Rectal smooth muscle tissue (tissue), 1 donor: ENCODE measurements at regions not wholly inside any gene's neighbourhood (a gene's known extent, or its start where the extent isn't known, plus 50 kb on each side); places are given as distances from the start of the nearest gene placed in this dataset.
"Not testable (repeated sequence)": the region's sequence is repeated elsewhere in the genome, so short reads cannot be mapped to it uniquely, and the experiment has no call there.

Source experiments
- H3K27ac ChIP-seq: one replicate; pipeline ENCODE4 v1.7.0; 2013; ENCODE audit warnings: low read depth, low read length, inconsistent platforms
- H3K27me3 ChIP-seq: one replicate; pipeline ENCODE4 v1.7.0; 2013; ENCODE audit warnings: low read length; ENCODE audit not compliant: control insufficient read depth, insufficient read depth
- H3K36me3 ChIP-seq: one replicate; pipeline ENCODE4 v1.7.0; 2013; ENCODE audit warnings: low read length; ENCODE audit not compliant: control insufficient read depth, insufficient read depth
- H3K4me1 ChIP-seq: one replicate; pipeline ENCODE4 v1.7.0; 2013; ENCODE audit warnings: low read length; ENCODE audit not compliant: control insufficient read depth, insufficient read depth
- H3K4me3 ChIP-seq: one replicate; pipeline ENCODE4 v1.7.0; 2013; ENCODE audit warnings: low read length
- H3K9ac ChIP-seq: one replicate; pipeline ENCODE4 v1.7.0; 2013; ENCODE audit warnings: low read length

DNA sequence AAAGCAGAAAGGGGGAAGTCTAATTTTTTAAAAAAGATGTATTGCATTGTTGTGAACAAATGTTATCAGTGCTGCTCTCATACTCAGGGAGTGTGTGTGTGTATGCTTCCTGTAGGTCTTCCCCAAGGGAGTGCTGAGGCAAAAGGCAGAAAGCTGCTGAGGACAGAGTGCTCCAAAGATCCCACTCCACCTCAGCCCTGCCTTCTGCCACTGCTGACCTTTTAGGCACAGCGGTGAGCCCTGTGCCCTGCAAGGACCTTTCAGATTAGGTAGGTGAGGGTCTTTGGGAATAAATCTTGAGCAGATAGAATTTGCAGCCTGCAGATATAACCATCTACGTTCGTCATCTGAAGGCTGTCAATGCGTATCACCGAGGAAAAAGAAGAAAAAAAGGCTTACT lies 756.4 kb upstream of the MMS22L start:
- Histone ChIP-seq H3K4me1 (no peaks in the 10 kb centered on the region), H3K36me3 (no peaks in the 10 kb centered on the region), H3K4me3 (no peak overlapping the region), H3K27ac (no peak overlapping the region), H3K9ac (no peak overlapping the region), H3K27me3 (no peaks in the 10 kb centered on the region)

GRCh38 chr6:98039904-98040607 lies 757.0 kb upstream of the MMS22L start:
- no peaks in the 10 kb centered on the region for H3K4me1 ChIP-seq
- H3K27ac ChIP-seq, result no peak overlapping the region
- no peaks in the 10 kb centered on the region for H3K27me3 ChIP-seq
- no peak overlapping the region for H3K9ac ChIP-seq
- H3K36me3 ChIP-seq, result no peaks in the 10 kb centered on the region
- H3K4me3 ChIP-seq, result no peak overlapping the region

- no peaks in the 10 kb centered on the region for H3K4me1 ChIP-seq
- H3K9ac ChIP-seq, result no peak overlapping the region
- H3K4me3 ChIP-seq, result no peak overlapping the region
- no peaks in the 10 kb centered on the region for H3K36me3 ChIP-seq
- no peak overlapping the region for H3K27ac ChIP-seq
- H3K27me3 ChIP-seq, result no peaks in the 10 kb centered on the region
Observed at GRCh38 chr6:98041056-98041455, 758.0 kb upstream of the MMS22L start.

DNA sequence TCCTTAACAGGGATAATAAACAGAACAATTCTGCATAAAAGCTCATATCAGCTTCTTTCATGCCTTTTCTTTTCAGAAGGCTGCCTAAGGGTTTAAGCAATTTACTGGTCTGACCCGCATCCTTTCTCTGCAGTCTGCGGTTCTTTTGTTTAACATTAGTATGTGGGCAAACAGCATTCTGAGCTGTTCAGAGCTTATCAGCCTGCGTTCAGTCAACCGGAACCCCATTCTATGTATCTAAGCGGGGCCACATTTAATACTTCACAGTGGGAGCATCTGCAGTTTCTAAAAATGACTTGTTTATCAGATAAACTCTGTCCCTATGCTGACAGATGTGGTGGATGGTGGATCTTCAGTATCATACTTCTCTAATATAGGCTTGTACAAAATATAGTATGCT lies 758.9 kb upstream of the MMS22L start:
- H3K4me1 ChIP-seq, result no peaks in the 10 kb centered on the region

GRCh38 chr6:98044151-98044561 lies 761.1 kb upstream of the MMS22L start:
- no peaks in the 10 kb centered on the region for H3K36me3 ChIP-seq
- H3K4me1 ChIP-seq, result no peaks in the 10 kb centered on the region
- no peaks in the 10 kb centered on the region for H3K27me3 ChIP-seq
- H3K9ac ChIP-seq, result no peak overlapping the region
- H3K4me3 ChIP-seq, result no peak overlapping the region
- H3K27ac ChIP-seq, result no peak overlapping the region

More for the DNA sequence above, 758.9 kb upstream of the MMS22L start:
- Histone ChIP-seq H3K27me3 (no peaks in the 10 kb centered on the region), H3K36me3 (no peaks in the 10 kb centered on the region), H3K27ac (no peak overlapping the region), H3K4me3 (no peak overlapping the region), H3K9ac (no peak overlapping the region)

GRCh38 chr6:98044791-98045470 lies 761.9 kb upstream of the MMS22L start:
- Histone ChIP-seq H3K27ac (no peak overlapping the region), H3K4me3 (no peak overlapping the region), H3K4me1 (no peaks in the 10 kb centered on the region), H3K36me3 (no peaks in the 10 kb centered on the region), H3K9ac (no peak overlapping the region), H3K27me3 (no peaks in the 10 kb centered on the region)

DNA sequence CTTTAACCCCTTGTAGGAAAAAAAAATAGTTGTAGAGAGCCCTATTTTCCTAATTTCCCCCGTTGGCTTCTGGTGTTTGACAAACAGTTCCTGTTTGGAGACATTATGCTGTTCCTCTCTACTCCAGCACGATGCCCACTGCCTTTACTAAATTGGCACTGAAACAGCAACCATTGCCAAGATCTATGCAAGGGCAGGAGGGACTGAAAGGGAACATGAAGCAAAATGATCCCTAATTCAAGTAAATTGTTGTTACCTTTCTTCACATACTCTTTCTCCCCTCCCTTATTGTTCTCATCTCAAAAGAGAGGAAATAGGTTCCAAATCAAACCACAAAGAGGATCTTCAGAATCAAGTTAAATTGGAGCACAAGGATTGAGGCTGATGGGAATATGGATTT lies 764.1 kb upstream of the MMS22L start:
- no peak overlapping the region for H3K4me3 ChIP-seq
- H3K36me3 ChIP-seq, result no peaks in the 10 kb centered on the region
- no peak overlapping the region for H3K9ac ChIP-seq
- no peaks in the 10 kb centered on the region for H3K4me1 ChIP-seq
- H3K27ac ChIP-seq, result no peak overlapping the region
- H3K27me3 ChIP-seq, result no peaks in the 10 kb centered on the region

GRCh38 chr6:98047871-98048270 lies 764.9 kb upstream of the MMS22L start:
- Histone ChIP-seq H3K4me3 (no peak overlapping the region), H3K27me3 (no peaks in the 10 kb centered on the region), H3K9ac (no peak overlapping the region), H3K36me3 (no peaks in the 10 kb centered on the region), H3K4me1 (no peaks in the 10 kb centered on the region), H3K27ac (no peak overlapping the region)

DNA sequence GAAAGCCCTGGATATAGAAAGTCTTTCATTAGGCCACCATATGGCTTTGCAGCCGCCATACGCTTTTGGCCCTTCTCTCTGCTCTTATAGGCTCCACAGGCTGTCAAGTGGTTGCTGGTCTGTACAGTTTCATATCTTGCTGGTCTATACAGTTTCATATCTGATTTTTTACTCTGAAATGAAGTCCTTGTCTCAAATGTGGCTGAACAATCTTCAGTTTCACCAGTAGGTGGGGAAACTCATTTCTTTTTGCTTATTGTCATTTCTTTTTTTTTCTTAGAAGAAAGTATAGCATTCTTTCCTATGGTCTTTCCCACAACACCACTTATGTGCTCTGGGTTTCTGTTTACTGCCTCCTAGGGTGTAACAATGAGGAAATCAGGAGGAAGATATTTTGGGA lies 771.4 kb upstream of the MMS22L start:
- no peaks in the 10 kb centered on the region for H3K27me3 ChIP-seq
- no peak overlapping the region for H3K9ac ChIP-seq
- H3K27ac ChIP-seq, result no peak overlapping the region
- H3K36me3 ChIP-seq, result no peaks in the 10 kb centered on the region
- H3K4me1 ChIP-seq, result no peaks in the 10 kb centered on the region
- H3K4me3 ChIP-seq, result no peak overlapping the region

DNA sequence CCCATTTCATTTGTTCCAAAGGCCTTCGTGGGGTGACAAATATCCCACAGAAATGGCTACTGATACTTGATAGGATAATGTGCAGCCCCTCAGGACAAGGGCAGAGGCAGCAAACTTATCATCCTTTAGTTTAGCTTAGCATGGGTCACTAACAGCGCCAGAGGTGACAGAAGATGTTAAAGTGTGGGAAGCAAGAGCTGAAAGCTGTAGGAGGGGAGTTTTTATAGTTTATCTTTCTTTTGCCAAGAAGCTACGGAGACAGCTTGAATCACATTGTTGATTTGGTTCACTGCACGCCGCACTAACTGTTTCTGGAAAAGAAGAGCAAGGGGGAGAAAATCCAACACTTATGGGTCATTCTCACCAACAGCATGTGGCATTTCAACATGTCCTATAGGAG lies 773.9 kb upstream of the MMS22L start:
- no peak overlapping the region for H3K4me3 ChIP-seq
- H3K9ac ChIP-seq, result no peak overlapping the region
- H3K27ac ChIP-seq, result no peak overlapping the region
- H3K36me3 ChIP-seq, result no peaks in the 10 kb centered on the region
- no peaks in the 10 kb centered on the region for H3K4me1 ChIP-seq
- H3K27me3 ChIP-seq, result no peaks in the 10 kb centered on the region

DNA sequence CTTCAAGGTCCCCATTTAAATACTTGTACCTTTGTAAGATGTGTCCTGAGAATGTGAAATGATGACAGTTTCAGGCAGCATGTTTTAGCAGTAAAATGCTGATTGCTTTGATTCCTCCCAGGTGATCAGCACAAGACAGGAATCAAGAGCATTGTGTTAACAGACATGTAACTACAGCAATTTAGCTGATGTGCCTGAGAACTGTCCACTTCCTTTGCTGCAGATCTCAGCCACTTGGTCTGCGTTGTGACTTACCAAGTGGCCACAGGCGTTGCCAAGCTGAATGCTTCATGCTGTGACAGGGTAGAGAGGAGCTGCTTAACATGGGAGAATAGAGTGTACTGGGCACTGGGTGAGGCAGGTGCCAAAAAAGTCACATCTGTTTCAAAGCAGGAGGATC lies 767.0 kb upstream of the POU3F2 start:
- no peaks in the 10 kb centered on the region for H3K27me3 ChIP-seq
- H3K9ac ChIP-seq, result no peak overlapping the region
- H3K27ac ChIP-seq, result no peak overlapping the region
- no peaks in the 10 kb centered on the region for H3K4me1 ChIP-seq
- H3K4me3 ChIP-seq, result no peak overlapping the region
- H3K36me3 ChIP-seq, result no peaks in the 10 kb centered on the region

GRCh38 chr6:98088537-98088936 lies 745.8 kb upstream of the POU3F2 start:
- not testable (repeated sequence) for H3K36me3 ChIP-seq, H3K27ac ChIP-seq, H3K27me3 ChIP-seq, H3K4me1 ChIP-seq, H3K4me3 ChIP-seq, H3K9ac ChIP-seq

GRCh38 chr6:98092331-98092730 lies 742.0 kb upstream of the POU3F2 start:
- Histone ChIP-seq H3K27me3 (no peaks in the 10 kb centered on the region), H3K4me3 (no peak overlapping the region), H3K36me3 (no peaks in the 10 kb centered on the region), H3K27ac (no peak overlapping the region), H3K9ac (no peak overlapping the region), H3K4me1 (no peaks in the 10 kb centered on the region)
